Skin of body (tissue), 1 donor: ENCODE measurements at regions not wholly inside any gene's neighbourhood (a gene's known extent, or its start where the extent isn't known, plus 50 kb on each side); places are given as distances from the start of the nearest gene placed in this dataset.
A peak's percentile ranks its signal among the peaks of the same experiment; 100 is the strongest.

Experiments used
- DNase-seq: peaks from one replicate; lab custom pipeline; 2025; lab: John Stamatoyannopoulos, UW

DNA sequence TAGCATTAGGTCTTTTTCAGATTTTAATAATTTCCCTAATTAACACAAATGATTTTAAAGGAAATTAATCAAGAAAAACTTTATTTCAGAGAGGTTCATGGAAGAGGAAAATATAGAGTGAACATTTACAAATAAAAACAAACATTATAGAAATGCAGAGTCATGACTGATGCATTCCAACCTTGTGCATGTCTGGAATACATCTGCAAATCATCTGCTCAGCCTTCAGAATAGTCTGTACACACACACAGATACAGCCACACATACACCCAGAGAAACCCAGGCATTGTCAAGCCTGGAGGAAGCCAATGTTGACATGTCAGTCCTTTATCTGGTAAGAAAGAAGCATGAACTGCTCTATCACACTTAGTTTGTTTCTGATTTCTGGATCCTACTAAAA is 61.3 kb upstream of the NFKB1 start:
- DNase-seq = peak; percentile 80

DNA sequence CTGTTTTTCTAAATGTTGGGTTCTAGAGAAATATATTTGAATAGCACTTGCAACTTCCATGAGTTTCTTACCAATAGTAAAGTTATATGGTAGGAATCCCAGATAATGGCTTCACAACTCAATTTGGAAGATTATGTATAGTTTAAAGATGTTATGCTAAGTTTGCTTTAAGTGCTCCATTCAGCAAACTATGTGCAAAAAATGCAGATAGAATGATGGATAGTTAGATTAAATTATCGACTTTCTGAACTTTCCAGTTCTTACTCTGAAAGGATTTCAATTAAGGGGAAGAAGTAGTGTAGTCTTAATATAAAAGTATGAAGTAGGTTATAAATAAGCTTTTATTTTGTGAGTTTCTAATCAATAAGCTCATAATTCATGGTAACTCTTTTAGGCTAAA is 60.7 kb upstream of the NFKB1 start:
- DNase-seq = no peak

DNA sequence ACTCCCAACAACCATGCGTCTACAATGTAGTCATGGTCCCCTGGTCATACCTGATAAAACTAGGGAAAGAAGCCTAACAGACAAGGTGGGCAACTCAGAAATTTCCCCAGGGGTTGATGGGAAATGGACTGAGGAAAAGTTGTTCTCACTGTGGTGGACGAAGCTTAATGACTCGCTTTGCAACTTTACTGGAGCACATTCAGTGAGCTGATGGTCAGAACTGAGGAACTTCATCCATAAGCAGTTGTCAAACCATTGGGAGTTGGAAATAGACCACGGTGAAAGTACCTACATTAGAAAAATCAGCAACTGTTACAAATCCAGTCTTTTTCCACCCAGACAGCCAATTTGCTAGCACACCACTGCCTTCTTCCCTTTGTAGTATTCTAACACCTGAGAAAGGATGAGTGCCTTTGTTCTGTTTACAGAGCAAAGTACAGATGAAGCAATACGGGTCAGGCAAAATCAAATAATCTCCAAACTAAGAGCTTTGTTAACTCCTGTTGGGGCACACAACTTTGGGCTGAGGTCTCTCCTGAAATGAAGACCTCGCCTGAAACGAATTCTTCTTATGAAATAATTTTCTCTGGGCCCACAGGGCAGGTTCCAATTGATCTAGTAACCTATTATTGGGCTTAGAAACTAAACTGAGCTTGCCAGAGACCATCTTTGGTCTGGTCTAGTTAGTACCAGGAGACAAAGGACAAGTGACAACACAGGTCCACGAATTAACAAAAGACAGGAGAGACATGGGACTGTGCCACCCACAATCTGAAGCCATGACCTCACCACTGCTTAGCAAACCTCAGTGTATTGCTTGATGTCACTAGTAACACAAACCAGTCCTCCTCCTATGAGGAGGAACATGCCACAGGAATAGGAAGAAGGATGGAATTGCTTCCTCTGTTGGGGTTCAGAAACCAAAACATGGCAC is 58.9 kb upstream of the NFKB1 start:
- no peak for DNase-seq

GRCh38 chr4:102444752-102445151 is 56.4 kb upstream of the NFKB1 start:
- DNase-seq = no peak

DNA sequence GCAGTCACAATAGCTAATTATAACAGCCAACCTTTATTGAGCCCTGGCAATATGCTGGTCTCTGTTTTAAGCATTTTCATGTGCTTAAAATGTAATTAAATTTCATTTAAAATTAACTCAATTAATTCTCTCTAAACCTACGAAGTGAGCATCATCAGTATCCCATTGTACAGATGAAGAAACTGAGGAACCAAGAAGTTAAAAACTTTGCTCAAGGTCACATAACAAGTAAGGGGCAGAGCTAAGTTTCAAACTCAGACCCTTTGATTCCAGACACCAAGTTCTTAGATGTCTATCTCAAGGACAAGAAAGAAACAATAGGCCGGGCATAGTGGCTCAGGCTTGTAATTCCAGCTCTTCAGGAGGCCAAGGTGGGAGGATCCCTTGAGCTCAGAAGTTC is 55.9 kb upstream of the NFKB1 start:
- no peak for DNase-seq

GRCh38 chr4:102447413-102447812 is 53.7 kb upstream of the NFKB1 start:
- DNase-seq = no peak

GRCh38 chr4:102449751-102450352 is 51.3 kb upstream of the NFKB1 start:
- DNase-seq = peak; percentile 20

DNA sequence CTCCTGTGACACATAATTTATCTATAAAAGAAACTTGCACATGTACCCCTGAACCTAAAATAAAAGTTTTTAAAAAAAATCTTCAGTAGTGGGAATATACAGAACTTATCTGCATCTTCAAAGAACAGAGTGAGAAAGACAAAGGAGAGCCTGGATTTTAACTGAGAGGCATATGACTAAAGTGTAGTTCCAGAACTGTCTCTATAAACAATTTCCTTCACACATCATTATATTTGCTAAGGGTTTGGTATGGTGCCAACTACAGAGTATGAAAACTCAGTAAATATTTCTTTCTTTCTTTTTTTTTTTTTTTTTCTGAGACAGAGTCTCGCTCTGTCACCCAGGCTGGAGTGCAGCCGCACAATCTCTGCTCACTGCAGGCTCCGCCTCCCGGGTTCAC is 49.9 kb upstream of the NFKB1 start:
- peak; percentile 23 for DNase-seq
